Peyer's patch (tissue), 4 donors: ENCODE measurements at regions not wholly inside any gene's neighbourhood (a gene's known extent, or its start where the extent isn't known, plus 50 kb on each side); places are given as distances from the start of the nearest gene placed in this dataset.

ENCODE experiments used
- POLR2A ChIP-seq, 2 donors: fragments of 450-650 bp; IDR thresholded peaks; one replicate each; pipeline ENCODE4 v1.5.1; 2017; ENCODE audit warnings: antibody characterized with exemption in 2 of 2, mild to moderate bottlenecking in 2 of 2, moderate library complexity in 2 of 2
- TF ChIP-seq, protein P1 (sequence below), 6 experiments: fragments of 450-650 bp in 4 of 6; fragments of 200-600 bp in 2 of 6; sonication (generic) in 1 of 6; IDR thresholded peaks; one replicate each; pipeline ENCODE4 v1.5.1; 2017 to 2019; ENCODE audit warnings: antibody characterized with exemption in 6 of 6, mild to moderate bottlenecking in 3 of 6, moderate library complexity in 1 of 6

DNA sequence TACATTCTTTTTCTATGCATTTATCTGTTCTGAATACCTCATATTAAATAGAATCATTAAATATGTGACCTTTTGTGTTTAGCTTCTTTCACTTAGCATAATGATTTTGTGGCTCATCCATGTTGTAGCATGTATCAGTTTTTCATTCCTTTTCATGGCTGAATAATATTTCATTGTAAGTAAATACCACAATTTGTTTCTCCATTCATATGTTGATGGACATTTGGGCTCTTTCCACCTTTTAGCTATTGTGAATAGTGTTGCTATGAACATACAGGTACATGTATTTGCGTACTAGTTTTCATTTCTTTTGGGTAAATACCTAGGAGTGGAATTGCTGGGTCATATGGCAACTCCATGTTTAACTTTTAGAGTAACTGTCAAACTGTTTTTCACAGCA, 85.1 kb downstream of the GNL3L start:
- TF ChIP-seq, protein P1, sequence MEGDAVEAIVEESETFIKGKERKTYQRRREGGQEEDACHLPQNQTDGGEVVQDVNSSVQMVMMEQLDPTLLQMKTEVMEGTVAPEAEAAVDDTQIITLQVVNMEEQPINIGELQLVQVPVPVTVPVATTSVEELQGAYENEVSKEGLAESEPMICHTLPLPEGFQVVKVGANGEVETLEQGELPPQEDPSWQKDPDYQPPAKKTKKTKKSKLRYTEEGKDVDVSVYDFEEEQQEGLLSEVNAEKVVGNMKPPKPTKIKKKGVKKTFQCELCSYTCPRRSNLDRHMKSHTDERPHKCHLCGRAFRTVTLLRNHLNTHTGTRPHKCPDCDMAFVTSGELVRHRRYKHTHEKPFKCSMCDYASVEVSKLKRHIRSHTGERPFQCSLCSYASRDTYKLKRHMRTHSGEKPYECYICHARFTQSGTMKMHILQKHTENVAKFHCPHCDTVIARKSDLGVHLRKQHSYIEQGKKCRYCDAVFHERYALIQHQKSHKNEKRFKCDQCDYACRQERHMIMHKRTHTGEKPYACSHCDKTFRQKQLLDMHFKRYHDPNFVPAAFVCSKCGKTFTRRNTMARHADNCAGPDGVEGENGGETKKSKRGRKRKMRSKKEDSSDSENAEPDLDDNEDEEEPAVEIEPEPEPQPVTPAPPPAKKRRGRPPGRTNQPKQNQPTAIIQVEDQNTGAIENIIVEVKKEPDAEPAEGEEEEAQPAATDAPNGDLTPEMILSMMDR (IDR thresholded peaks at IDR 0.05) = no peak
- TF ChIP-seq POLR2A (IDR thresholded peaks at IDR 0.05) = no peak
